ENCODE measurements at regions not wholly inside any gene's neighbourhood (a gene's known extent, or its start where the extent isn't known, plus 50 kb on each side); places are given as distances from the start of the nearest gene placed in this dataset.

DNA sequence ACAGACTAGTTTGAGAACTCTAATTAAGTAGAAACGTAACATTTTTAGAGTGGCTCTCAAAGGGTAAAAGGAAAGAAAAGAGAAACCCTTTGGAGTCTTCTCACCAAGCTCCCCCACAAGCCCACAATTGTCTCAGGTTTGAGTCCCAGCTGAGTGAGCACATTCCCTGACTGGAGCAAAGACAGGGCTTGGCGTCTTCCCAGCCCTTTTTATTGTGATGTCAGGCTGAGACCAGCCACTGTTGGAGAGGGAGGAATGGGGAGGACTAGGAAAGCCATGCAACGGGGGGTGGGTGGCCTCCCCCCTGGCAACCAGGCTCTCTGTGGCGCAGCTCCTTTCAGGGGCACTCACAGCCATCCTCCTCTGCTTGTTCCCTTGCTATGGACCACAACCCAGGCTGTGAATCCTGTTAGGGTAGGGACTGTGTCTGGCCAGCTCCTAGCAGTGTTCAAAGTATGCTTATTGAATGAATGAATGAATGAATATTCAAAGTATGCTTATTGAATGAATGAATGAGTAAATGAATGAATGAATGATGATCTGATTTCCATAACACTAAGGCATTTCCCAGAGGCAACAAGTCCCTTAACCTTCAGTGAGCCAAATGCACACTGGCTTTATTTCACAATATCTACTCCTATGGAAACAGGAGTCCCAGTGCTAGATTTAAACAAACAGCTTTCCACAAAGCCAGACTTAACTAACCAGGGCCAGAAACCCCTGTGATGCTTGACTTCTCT is 413.3 kb downstream of the MID1IP1 start:
- no peak overlapping the region for H3K9ac ChIP-seq (ENCODE audit: low read depth, low read length)
- no peaks in the 10 kb centered on the region for H3K9me3 ChIP-seq (ENCODE audit: control insufficient read depth, insufficient read depth, low read length)
- no peak overlapping the region for H3K4me3 ChIP-seq (ENCODE audit: low read depth, low read length)
- H3K36me3 ChIP-seq (ENCODE audit: control insufficient read depth, insufficient read depth, low read length): no peaks in the 10 kb centered on the region
- no peaks in the 10 kb centered on the region for H3K4me1 ChIP-seq (ENCODE audit: control insufficient read depth, insufficient read depth, low read length)
- H3K27me3 ChIP-seq (ENCODE audit: control insufficient read depth, insufficient read depth, low read length): no peaks in the 10 kb centered on the region

DNA sequence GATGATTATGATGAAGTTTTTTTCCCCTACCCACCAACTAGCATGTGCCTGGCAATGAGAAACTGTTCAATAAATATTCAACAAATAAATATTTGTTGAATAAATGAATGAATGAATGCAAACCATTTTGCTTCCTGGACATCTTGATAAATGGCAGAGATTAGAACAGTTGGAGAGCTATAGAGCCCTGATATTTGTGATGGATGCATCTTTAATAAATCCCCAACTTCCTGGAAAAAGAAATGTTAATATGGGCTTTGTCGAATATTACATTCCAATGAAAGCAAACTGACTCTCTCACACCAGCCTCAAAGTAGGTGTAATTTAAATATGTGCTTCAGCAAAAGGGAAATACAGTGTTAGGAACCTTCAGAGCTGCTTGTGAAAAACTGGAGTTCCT is 419.7 kb downstream of the MID1IP1 start:
- Histone ChIP-seq H3K36me3 (ENCODE audit: control insufficient read depth, insufficient read depth, low read length) (no peaks in the 10 kb centered on the region), H3K4me3 (ENCODE audit: low read depth, low read length) (no peak overlapping the region), H3K9me3 (ENCODE audit: control insufficient read depth, insufficient read depth, low read length) (no peaks in the 10 kb centered on the region), H3K27me3 (ENCODE audit: control insufficient read depth, insufficient read depth, low read length) (no peaks in the 10 kb centered on the region), H3K4me1 (ENCODE audit: control insufficient read depth, insufficient read depth, low read length) (no peaks in the 10 kb centered on the region), H3K9ac (ENCODE audit: low read depth, low read length) (no peak overlapping the region)

GRCh38 chrX:39222346-39223113 is 421.3 kb downstream of the MID1IP1 start:
- Histone ChIP-seq H3K4me1 (ENCODE audit: control insufficient read depth, insufficient read depth, low read length) (no peaks in the 10 kb centered on the region), H3K9ac (ENCODE audit: low read depth, low read length) (no peak overlapping the region), H3K36me3 (ENCODE audit: control insufficient read depth, insufficient read depth, low read length) (no peaks in the 10 kb centered on the region), H3K4me3 (ENCODE audit: low read depth, low read length) (no peak overlapping the region), H3K27me3 (ENCODE audit: control insufficient read depth, insufficient read depth, low read length) (no peaks in the 10 kb centered on the region), H3K9me3 (ENCODE audit: control insufficient read depth, insufficient read depth, low read length) (no peaks in the 10 kb centered on the region)

GRCh38 chrX:39226251-39226650 is 425.0 kb downstream of the MID1IP1 start:
- H3K9ac ChIP-seq (ENCODE audit: low read depth, low read length): no peak overlapping the region
- no peaks in the 10 kb centered on the region for H3K27me3 ChIP-seq (ENCODE audit: control insufficient read depth, insufficient read depth, low read length)
- H3K36me3 ChIP-seq (ENCODE audit: control insufficient read depth, insufficient read depth, low read length): no peaks in the 10 kb centered on the region
- no peaks in the 10 kb centered on the region for H3K9me3 ChIP-seq (ENCODE audit: control insufficient read depth, insufficient read depth, low read length)
- H3K4me1 ChIP-seq (ENCODE audit: control insufficient read depth, insufficient read depth, low read length): no peaks in the 10 kb centered on the region
- no peak overlapping the region for H3K4me3 ChIP-seq (ENCODE audit: low read depth, low read length)

DNA sequence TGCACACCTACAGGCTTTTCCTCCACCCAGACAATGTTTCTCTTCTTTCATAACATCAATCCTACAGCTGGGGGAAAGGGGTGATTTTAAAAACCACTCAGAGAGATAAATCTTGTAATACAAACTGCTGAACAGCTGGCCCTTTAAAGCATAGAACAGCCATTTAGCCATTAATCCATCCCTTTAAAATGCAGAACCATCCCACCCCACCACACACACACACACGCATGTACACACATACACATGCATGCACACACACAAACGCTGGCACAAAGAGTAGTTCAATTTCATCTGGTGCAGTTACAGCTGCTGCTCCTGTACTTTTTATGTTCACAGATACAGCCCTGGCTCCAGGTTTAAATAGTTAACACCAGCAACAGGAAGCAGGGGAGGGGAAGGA is 426.1 kb downstream of the MID1IP1 start:
- H3K9ac ChIP-seq (ENCODE audit: low read depth, low read length): no peak overlapping the region
- no peak overlapping the region for H3K4me3 ChIP-seq (ENCODE audit: low read depth, low read length)
- H3K4me1 ChIP-seq (ENCODE audit: control insufficient read depth, insufficient read depth, low read length): no peaks in the 10 kb centered on the region
- no peaks in the 10 kb centered on the region for H3K9me3 ChIP-seq (ENCODE audit: control insufficient read depth, insufficient read depth, low read length)
- H3K27me3 ChIP-seq (ENCODE audit: control insufficient read depth, insufficient read depth, low read length): no peaks in the 10 kb centered on the region
- H3K36me3 ChIP-seq (ENCODE audit: control insufficient read depth, insufficient read depth, low read length): no peaks in the 10 kb centered on the region

DNA sequence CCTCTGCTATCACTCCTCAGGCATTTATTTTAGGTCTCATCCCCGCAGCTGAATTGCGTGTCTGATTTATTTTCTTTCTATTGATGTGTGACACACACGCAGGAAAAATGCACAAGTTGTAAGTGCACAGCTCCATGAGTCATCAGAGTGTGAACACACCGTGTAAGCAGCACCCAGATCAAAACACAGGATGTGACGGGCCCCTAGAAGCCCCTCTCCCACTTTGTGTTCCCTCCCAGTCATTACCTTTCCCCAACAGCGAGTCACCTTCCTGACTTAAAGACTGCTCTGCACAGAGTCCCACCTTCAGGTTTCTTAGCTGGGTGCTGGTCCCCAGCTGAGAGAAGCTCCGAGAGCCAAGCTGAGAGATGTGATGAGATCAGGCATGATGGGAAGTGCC is 436.7 kb downstream of the MID1IP1 start:
- no peaks in the 10 kb centered on the region for H3K36me3 ChIP-seq (ENCODE audit: control insufficient read depth, insufficient read depth, low read length)
- no peaks in the 10 kb centered on the region for H3K27me3 ChIP-seq (ENCODE audit: control insufficient read depth, insufficient read depth, low read length)
- H3K9ac ChIP-seq (ENCODE audit: low read depth, low read length): no peak overlapping the region
- H3K4me1 ChIP-seq (ENCODE audit: control insufficient read depth, insufficient read depth, low read length): no peaks in the 10 kb centered on the region
- H3K4me3 ChIP-seq (ENCODE audit: low read depth, low read length): no peak overlapping the region
- H3K9me3 ChIP-seq (ENCODE audit: control insufficient read depth, insufficient read depth, low read length): no peaks in the 10 kb centered on the region

DNA sequence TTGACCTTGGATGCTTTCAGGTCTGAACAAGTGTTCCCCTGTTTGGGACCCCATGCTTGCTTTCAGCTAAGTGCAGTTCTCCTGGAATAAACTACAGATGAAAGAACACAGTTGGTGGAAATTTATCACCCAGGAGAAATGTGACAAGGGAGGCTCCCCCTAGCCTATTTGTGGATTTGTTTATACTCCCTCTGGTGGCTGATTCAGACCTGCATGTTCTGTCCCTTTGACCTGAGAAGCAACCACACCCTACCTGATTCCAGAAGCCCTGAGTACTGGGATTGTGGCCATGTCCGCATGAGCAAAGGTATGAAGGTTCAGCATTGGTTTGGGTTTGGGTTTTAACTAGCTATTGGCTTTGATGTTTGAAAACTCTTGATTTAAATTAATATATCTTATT is 440.9 kb downstream of the MID1IP1 start:
- H3K27me3 ChIP-seq (ENCODE audit: control insufficient read depth, insufficient read depth, low read length): no peaks in the 10 kb centered on the region
- no peak overlapping the region for H3K4me3 ChIP-seq (ENCODE audit: low read depth, low read length)
- no peak overlapping the region for H3K9ac ChIP-seq (ENCODE audit: low read depth, low read length)
- no peaks in the 10 kb centered on the region for H3K4me1 ChIP-seq (ENCODE audit: control insufficient read depth, insufficient read depth, low read length)
- no peaks in the 10 kb centered on the region for H3K9me3 ChIP-seq (ENCODE audit: control insufficient read depth, insufficient read depth, low read length)
- H3K36me3 ChIP-seq (ENCODE audit: control insufficient read depth, insufficient read depth, low read length): no peaks in the 10 kb centered on the region

DNA sequence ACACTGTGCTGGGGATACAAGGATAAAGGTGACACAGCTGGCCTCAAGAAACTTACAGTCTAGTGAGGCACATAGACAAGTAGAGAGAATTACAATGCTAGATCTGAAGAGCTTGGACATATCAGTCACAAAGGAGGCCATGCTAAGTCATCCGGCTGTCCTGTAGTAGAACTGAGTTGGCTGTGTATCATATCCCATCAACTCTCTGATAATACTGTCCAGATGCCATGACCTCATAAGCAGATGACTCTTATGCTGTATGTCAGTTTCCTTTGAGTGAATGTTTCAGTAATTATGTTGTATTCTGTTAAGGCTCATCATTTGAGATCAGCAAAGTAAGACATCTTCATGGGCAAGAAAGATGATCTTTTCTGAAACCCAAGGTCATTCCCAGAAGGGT is 442.9 kb downstream of the MID1IP1 start:
- Histone ChIP-seq H3K9me3 (ENCODE audit: control insufficient read depth, insufficient read depth, low read length) (no peaks in the 10 kb centered on the region), H3K36me3 (ENCODE audit: control insufficient read depth, insufficient read depth, low read length) (no peaks in the 10 kb centered on the region), H3K4me1 (ENCODE audit: control insufficient read depth, insufficient read depth, low read length) (no peaks in the 10 kb centered on the region), H3K27me3 (ENCODE audit: control insufficient read depth, insufficient read depth, low read length) (no peaks in the 10 kb centered on the region), H3K9ac (ENCODE audit: low read depth, low read length) (no peak overlapping the region), H3K4me3 (ENCODE audit: low read depth, low read length) (no peak overlapping the region)

DNA sequence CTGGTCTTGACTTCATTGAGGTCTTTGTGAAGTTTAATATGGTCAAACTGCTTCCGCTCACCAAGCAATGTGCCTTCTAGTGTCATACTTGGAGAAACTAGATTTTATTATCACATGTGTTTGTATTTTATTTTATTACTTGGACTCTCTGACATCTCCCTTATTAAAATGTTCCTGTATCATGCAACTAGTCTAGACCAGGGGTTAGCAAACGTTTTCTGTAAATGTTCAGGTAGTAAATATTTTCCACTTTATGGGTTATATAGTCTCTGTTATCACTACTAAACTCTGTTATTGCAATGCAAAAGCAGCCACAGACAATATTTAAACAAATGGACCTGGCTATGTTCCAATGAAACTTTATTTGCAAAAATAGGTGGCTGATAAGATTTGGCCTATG is 443.8 kb downstream of the MID1IP1 start:
- Histone ChIP-seq H3K9me3 (ENCODE audit: control insufficient read depth, insufficient read depth, low read length) (no peaks in the 10 kb centered on the region), H3K4me1 (ENCODE audit: control insufficient read depth, insufficient read depth, low read length) (no peaks in the 10 kb centered on the region), H3K27me3 (ENCODE audit: control insufficient read depth, insufficient read depth, low read length) (no peaks in the 10 kb centered on the region), H3K4me3 (ENCODE audit: low read depth, low read length) (no peak overlapping the region), H3K36me3 (ENCODE audit: control insufficient read depth, insufficient read depth, low read length) (no peaks in the 10 kb centered on the region), H3K9ac (ENCODE audit: low read depth, low read length) (no peak overlapping the region)

- no peaks in the 10 kb centered on the region for H3K9me3 ChIP-seq (ENCODE audit: control insufficient read depth, insufficient read depth, low read length)
- H3K9ac ChIP-seq (ENCODE audit: low read depth, low read length): no peak overlapping the region
- H3K36me3 ChIP-seq (ENCODE audit: control insufficient read depth, insufficient read depth, low read length): no peaks in the 10 kb centered on the region
- H3K4me3 ChIP-seq (ENCODE audit: low read depth, low read length): no peak overlapping the region
- H3K27me3 ChIP-seq (ENCODE audit: control insufficient read depth, insufficient read depth, low read length): no peaks in the 10 kb centered on the region
- no peaks in the 10 kb centered on the region for H3K4me1 ChIP-seq (ENCODE audit: control insufficient read depth, insufficient read depth, low read length)
Observed at GRCh38 chrX:39247536-39247935, 446.3 kb downstream of the MID1IP1 start.

DNA sequence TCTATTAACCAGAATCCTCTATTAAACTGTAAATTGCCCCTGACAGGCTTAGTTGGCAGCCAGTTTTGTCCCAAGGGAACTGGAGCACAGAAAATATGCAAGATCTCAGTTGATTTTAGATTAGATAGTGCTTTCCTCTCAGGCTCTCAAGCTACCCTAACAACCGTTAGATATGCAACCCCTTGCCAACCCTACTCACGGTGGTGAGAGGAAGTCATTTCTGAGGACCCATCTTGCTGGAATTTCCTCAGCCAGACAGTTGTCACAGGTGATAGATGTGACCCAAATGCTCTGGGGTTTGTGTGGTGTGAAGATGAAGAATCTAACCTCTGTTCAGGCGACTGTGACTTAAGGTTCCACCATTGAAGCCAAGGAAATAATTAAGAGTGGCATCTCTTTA is 447.1 kb downstream of the MID1IP1 start:
- H3K27me3 ChIP-seq (ENCODE audit: control insufficient read depth, insufficient read depth, low read length): no peaks in the 10 kb centered on the region
- no peaks in the 10 kb centered on the region for H3K4me1 ChIP-seq (ENCODE audit: control insufficient read depth, insufficient read depth, low read length)
- H3K9ac ChIP-seq (ENCODE audit: low read depth, low read length): no peak overlapping the region
- no peaks in the 10 kb centered on the region for H3K9me3 ChIP-seq (ENCODE audit: control insufficient read depth, insufficient read depth, low read length)
- no peaks in the 10 kb centered on the region for H3K36me3 ChIP-seq (ENCODE audit: control insufficient read depth, insufficient read depth, low read length)
- no peak overlapping the region for H3K4me3 ChIP-seq (ENCODE audit: low read depth, low read length)

DNA sequence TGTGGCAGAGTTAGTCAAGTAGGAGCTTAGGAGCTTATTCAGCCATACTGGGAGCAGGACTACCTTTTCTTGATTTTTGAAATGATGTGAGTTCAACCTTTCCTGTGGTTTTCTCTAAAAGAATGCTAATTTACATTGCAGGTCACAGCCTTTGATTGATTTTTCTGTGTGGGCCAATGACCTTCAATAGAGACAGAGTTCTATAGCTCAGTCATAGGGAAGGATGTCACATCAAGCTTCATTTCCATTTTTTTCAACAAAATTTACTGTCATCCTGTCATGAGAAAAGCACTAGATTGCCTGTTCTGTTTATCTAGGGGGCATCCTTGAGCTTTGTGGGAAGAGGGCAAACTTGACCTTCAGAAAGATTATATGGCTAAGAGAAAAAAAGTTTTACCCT is 448.7 kb downstream of the MID1IP1 start:
- no peaks in the 10 kb centered on the region for H3K27me3 ChIP-seq (ENCODE audit: control insufficient read depth, insufficient read depth, low read length)
- H3K4me3 ChIP-seq (ENCODE audit: low read depth, low read length): no peak overlapping the region
- no peaks in the 10 kb centered on the region for H3K4me1 ChIP-seq (ENCODE audit: control insufficient read depth, insufficient read depth, low read length)
- H3K9ac ChIP-seq (ENCODE audit: low read depth, low read length): no peak overlapping the region
- no peaks in the 10 kb centered on the region for H3K36me3 ChIP-seq (ENCODE audit: control insufficient read depth, insufficient read depth, low read length)
- no peaks in the 10 kb centered on the region for H3K9me3 ChIP-seq (ENCODE audit: control insufficient read depth, insufficient read depth, low read length)
